Gastroesophageal sphincter (tissue), 4 donors: ENCODE measurements at regions not wholly inside any gene's neighbourhood (a gene's known extent, or its start where the extent isn't known, plus 50 kb on each side); places are given as distances from the start of the nearest gene placed in this dataset.

Experiments
- ATAC-seq: fragments of 150-250 bp; one replicate; pipeline ENCODE4 v1.9.1; 2016; ENCODE audit warnings: mild to moderate bottlenecking, moderate library complexity
- H3K27ac ChIP-seq, 4 donors: fragments of 200-600 bp; sonication (generic) in 3 of 4; 1 replicate in 3 of 4; 2 replicates in 1 of 4; pipeline ENCODE4 v1.5.1; 2016 to 2019
- H3K27me3 ChIP-seq: fragments of 200-600 bp; sonication (generic); one replicate; pipeline ENCODE4 v1.5.1; 2019
- H3K36me3 ChIP-seq, 2 donors: fragments of 200-600 bp; sonication (generic); one replicate each; pipeline ENCODE4 v1.5.1; 2019; ENCODE audit warnings: control low read depth in 1 of 2
- H3K4me1 ChIP-seq, 3 donors: fragments of 200-600 bp; sonication (generic); 1 replicate in 2 of 3; 2 replicates in 1 of 3; pipeline ENCODE4 v1.5.1; 2016 to 2019; ENCODE audit warnings: control low read depth in 2 of 3
- H3K4me3 ChIP-seq, 2 donors: fragments of 200-600 bp; sonication (generic); one replicate each; pipeline ENCODE4 v1.5.1; 2019; ENCODE audit warnings: mild to moderate bottlenecking in 1 of 2, moderate library complexity in 1 of 2
- H3K9me3 ChIP-seq, 3 donors: fragments of 200-600 bp; sonication (generic); one replicate each; pipeline ENCODE4 v1.5.1; 2017 to 2019; ENCODE audit warnings: control low read depth in 2 of 3
- CTCF ChIP-seq, 4 experiments: fragments of 200-600 bp in 2 of 4; fragments of 450-650 bp in 2 of 4; sonication (generic) in 1 of 4; IDR thresholded peaks; one replicate each; pipeline ENCODE4 v1.5.1; 2017 to 2019; ENCODE audit warnings: antibody characterized with exemption in 4 of 4, mild to moderate bottlenecking in 2 of 4, moderate library complexity in 2 of 4
- EP300 ChIP-seq: sonication (generic); formaldehyde crosslinking; IDR thresholded peaks from one replicate; pipeline ENCODE4 v1.6.1; 2017; ENCODE audit warnings: antibody characterized with exemption, mild to moderate bottlenecking
- POLR2A ChIP-seq, 2 donors: fragments of 450-650 bp; IDR thresholded peaks; one replicate each; pipeline ENCODE4 v1.6.1; 2017; ENCODE audit warnings: antibody characterized with exemption in 2 of 2, mild to moderate bottlenecking in 2 of 2, moderate library complexity in 1 of 2
- POLR2AphosphoS5 ChIP-seq: sonication (generic); formaldehyde crosslinking; IDR thresholded peaks from one replicate; pipeline ENCODE4 v1.6.1; 2017; ENCODE audit warnings: antibody characterized with exemption
- WGBS, 2 donors: methylation state at CpG; one replicate each; pipeline ENCODE4 v1.1.5; 2018; ENCODE audit warnings: low coverage in 1 of 2; 5-methylcytosine and 5-hydroxymethylcytosine counted together

DNA sequence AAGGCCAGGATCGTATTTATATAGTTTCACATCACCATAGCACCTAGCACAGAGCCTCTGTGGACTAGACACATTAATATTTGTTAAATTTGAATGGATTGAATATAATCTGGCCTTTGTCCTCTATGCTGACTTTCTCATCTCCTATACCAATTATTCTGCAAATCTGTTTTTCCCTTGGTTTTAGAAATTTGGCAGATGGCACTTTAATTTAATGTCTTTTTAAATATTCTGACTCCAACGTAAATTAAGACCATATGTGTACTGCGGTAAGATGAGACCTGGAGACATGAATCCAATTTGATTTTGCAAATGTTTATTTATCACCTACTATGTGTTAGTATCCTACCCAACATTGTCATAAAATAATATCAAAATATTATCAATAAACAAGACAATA is 1281.9 kb upstream of the PIK3C3 start:
- no peaks in the 10 kb centered on the region for H3K9me3 ChIP-seq
- TF ChIP-seq CTCF (IDR thresholded peaks at IDR 0.05): no peak
- H3K27me3 ChIP-seq: no peaks in the 10 kb centered on the region
- 51 to 65% methylated on average over 3 of the region's 3 CpGs for WGBS, 2 donors
- no peak for ATAC-seq
- H3K36me3 ChIP-seq: no peaks in the 10 kb centered on the region
- no peaks in the 10 kb centered on the region for H3K4me1 ChIP-seq
- no peak overlapping the region for H3K27ac ChIP-seq
- H3K4me3 ChIP-seq: no peak overlapping the region

DNA sequence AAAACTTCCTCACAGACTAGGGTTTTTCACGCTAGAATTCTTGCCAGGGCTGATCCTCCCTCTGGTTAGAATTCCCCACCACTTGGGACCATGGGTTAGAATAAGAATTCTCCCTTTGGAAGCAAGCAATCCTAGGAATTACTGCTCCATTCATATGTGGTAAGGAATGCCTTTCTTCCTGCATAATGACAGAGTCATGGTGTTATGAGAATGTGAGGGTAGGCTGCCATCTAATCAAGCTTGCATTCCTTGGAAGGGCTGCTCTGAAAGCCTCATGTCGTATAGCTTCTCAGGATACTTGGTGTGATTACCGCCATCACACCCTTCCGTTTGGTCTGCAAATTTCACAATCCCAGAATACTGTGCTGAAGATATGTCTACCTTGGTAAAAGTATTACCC is 1282.4 kb upstream of the PIK3C3 start:
- WGBS, 2 donors: 69 to 81% methylated on average over 4 of the region's 4 CpGs
- ATAC-seq: no peak
- TF ChIP-seq POLR2A (IDR thresholded peaks at IDR 0.05): no peak
- TF ChIP-seq CTCF (IDR thresholded peaks at IDR 0.05): no peak
- TF ChIP-seq EP300: no peak
- TF ChIP-seq POLR2AphosphoS5: no peak
- Histone ChIP-seq H3K4me1 (no peaks in the 10 kb centered on the region), H3K27me3 (no peaks in the 10 kb centered on the region), H3K9me3 (no peaks in the 10 kb centered on the region), H3K27ac (no peak overlapping the region), H3K36me3 (no peaks in the 10 kb centered on the region), H3K4me3 (no peak overlapping the region)

DNA sequence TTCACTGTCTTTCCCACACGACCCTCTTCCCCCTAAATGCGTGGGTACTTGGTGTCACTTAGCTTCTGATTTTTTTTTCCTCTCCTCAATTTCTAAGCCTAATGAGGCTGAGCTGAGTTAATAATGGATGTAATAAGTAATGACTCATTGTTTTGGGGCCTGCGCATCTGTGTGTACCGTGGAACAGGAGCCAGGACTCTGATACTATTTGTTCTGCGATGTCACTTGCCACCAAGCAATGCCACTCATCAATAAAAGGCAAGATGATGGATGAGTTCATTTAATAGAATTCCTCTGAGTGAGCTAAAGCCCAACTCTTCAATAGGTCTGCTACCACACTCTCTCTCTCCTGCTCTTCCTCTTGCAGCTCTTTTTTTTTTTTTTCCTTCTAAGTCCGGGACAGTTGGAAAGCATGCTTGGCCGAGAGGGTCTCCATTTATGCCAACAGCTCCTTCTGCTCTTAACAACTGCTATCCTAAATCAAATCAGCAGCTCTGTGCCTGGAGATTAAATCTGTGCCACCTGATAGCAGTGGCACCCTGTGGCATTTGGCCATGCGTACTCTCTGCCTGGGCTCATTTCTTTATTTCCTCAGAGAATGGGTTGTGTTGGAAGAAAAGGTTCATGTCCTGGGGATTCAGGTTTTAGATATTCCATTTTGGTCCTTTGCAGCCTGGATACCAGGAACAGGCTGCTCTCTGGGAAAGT is 1284.2 kb upstream of the PIK3C3 start:
- TF ChIP-seq POLR2AphosphoS5 (no peak), CTCF (IDR thresholded peaks at IDR 0.05) (no peak), EP300 (no peak), POLR2A (IDR thresholded peaks at IDR 0.05) (no peak)
- Histone ChIP-seq H3K27ac (no peak overlapping the region), H3K9me3 (no peaks in the 10 kb centered on the region), H3K36me3 (no peaks in the 10 kb centered on the region), H3K4me3 (no peak overlapping the region), H3K27me3 (no peaks in the 10 kb centered on the region), H3K4me1 (no peaks in the 10 kb centered on the region)
- WGBS, 2 donors: 68 to 75% methylated on average over 7 to 8 of the region's 8 CpGs
- no peak for ATAC-seq

DNA sequence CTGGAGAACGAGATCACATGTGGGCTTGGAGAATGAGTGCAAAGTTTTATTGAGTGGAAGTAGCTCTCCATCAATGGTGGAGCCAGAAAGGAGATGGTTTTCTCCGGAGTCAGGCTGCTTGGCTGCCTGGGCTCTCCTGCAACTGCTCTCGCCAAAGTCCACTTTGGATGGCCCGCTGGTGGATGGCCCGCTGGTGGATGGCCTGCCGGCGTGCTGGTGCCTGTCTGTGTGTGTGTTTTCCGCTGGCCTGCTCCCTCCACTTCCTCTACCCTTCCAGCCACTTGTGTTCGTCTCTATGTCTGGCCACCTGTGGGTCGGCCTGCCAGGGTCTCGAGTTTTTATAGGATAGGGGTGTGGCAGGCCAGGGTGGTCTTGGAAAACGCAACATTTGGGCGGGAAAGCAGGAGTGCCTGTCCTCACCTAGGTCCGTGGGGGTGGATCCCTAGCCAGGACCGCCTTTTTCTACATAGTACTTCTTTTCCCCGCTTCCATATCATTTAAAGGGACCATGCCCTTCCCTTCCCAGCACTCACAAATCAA is 1292.1 kb upstream of the PIK3C3 start:
- H3K4me3 ChIP-seq: no peak overlapping the region
- H3K4me1 ChIP-seq: no peaks in the 10 kb centered on the region
- ATAC-seq: no peak
- no peaks in the 10 kb centered on the region for H3K27me3 ChIP-seq
- no peaks in the 10 kb centered on the region for H3K36me3 ChIP-seq
- no peak overlapping the region for H3K27ac ChIP-seq
- TF ChIP-seq CTCF (IDR thresholded peaks at IDR 0.05): no peak
- no peak for TF ChIP-seq POLR2A (IDR thresholded peaks at IDR 0.05)
- TF ChIP-seq EP300: no peak
- TF ChIP-seq POLR2AphosphoS5: no peak
- WGBS, 2 donors: 87 to 92% methylated on average over 6 to 14 of the region's 16 CpGs
- H3K9me3 ChIP-seq: no peaks in the 10 kb centered on the region

- no peaks in the 10 kb centered on the region for H3K27me3 ChIP-seq
- no peak overlapping the region for H3K27ac ChIP-seq
- H3K9me3 ChIP-seq: no peaks in the 10 kb centered on the region
- no peaks in the 10 kb centered on the region for H3K36me3 ChIP-seq
- ATAC-seq: no peak
- no peaks in the 10 kb centered on the region for H3K4me1 ChIP-seq
- no peak for TF ChIP-seq POLR2AphosphoS5
- no peak for TF ChIP-seq POLR2A (IDR thresholded peaks at IDR 0.05)
- no peak for TF ChIP-seq CTCF (IDR thresholded peaks at IDR 0.05)
- TF ChIP-seq EP300: no peak
- WGBS, 2 donors: 67% methylated on average over 1 of the region's 1 CpG; no CpG with 5 or more reads in 1 of the 2 donors
- H3K4me3 ChIP-seq: no peak overlapping the region
Observed at GRCh38 chr18:40653682-40654081, 1301.4 kb upstream of the PIK3C3 start.
